IPS-NIHi11 (cell line): ENCODE measurements at regions not wholly inside any gene's neighbourhood (a gene's known extent, or its start where the extent isn't known, plus 50 kb on each side); places are given as distances from the start of the nearest gene placed in this dataset.
"Not testable (repeated sequence)": the region's sequence is repeated elsewhere in the genome, so short reads cannot be mapped to it uniquely, and the experiment has no call there.

Experiments
- DNase-seq: peaks from one replicate; pipeline ENCODE4 v3.0.0; 2012; ENCODE audit warnings: mixed read lengths, low spot score

GRCh38 chr19:5290336-5291262, 50.0 kb downstream of the PTPRS start:
- DNase-seq = no peak

GRCh38 chr19:5289060-5289990, 51.3 kb downstream of the PTPRS start:
- DNase-seq = no peak

- DNase-seq = no peak
Observed at GRCh38 chr19:5288347-5288739, 52.3 kb downstream of the PTPRS start.

GRCh38 chr19:5287066-5287465, 53.5 kb downstream of the PTPRS start:
- DNase-seq = no peak

- DNase-seq = no peak
Observed at GRCh38 chr19:5286465-5287029, 54.1 kb downstream of the PTPRS start.

- no peak for DNase-seq
Observed at GRCh38 chr19:5285955-5286354, 54.7 kb downstream of the PTPRS start.

GRCh38 chr19:5285311-5285710, 55.3 kb downstream of the PTPRS start:
- no peak for DNase-seq

GRCh38 chr19:5282901-5283300, 57.7 kb downstream of the PTPRS start:
- DNase-seq = no peak

GRCh38 chr19:5281588-5281987, 59.0 kb downstream of the PTPRS start:
- no peak for DNase-seq

- not testable (repeated sequence) for DNase-seq
Observed at GRCh38 chr19:5275668-5276067, 64.9 kb downstream of the PTPRS start.

GRCh38 chr19:5273782-5274181, 66.8 kb downstream of the PTPRS start:
- no peak for DNase-seq

GRCh38 chr19:5271145-5271544, 69.5 kb downstream of the PTPRS start:
- DNase-seq = peak; percentile 51

GRCh38 chr19:5269926-5270325, 70.7 kb downstream of the PTPRS start:
- DNase-seq = no peak

GRCh38 chr19:5269279-5269678, 71.3 kb downstream of the PTPRS start:
- DNase-seq = no peak

- DNase-seq = peak; percentile 55
Observed at GRCh38 chr19:5268801-5269200, 71.8 kb downstream of the PTPRS start.

- DNase-seq = no peak
Observed at GRCh38 chr19:5265260-5265659, 75.4 kb downstream of the PTPRS start.

GRCh38 chr19:5264453-5264852, 76.2 kb downstream of the PTPRS start:
- DNase-seq = no peak

- DNase-seq = no peak
Observed at GRCh38 chr19:5263615-5264014, 77.0 kb downstream of the PTPRS start.

GRCh38 chr19:5262721-5263120, 77.9 kb downstream of the PTPRS start:
- no peak for DNase-seq

- DNase-seq = no peak
Observed at GRCh38 chr19:5261156-5261890, 79.3 kb downstream of the PTPRS start.

- no peak for DNase-seq
Observed at GRCh38 chr19:5260381-5260967, 80.1 kb downstream of the PTPRS start.
